ENCODE measurements at regions not wholly inside any gene's neighbourhood (a gene's known extent, or its start where the extent isn't known, plus 50 kb on each side); places are given as distances from the start of the nearest gene placed in this dataset.

DNA sequence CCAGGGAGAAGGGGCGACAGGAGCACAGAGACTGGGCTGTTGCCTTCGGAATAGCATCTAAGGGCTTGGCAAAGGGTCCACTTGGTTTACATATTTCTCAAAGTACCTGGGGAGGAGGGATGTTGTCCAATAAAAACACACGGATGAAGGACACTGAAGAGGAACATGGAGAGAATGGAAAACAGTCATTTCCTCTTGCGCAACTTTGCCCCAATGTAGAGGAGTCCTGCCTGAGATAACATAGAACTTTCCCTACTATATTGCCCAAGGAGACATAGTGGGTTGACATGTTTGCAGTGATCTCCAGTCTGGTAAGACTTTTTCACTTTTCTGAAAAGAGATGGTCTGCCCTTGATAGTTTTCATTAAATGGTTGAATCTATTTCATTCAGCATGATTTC lies 468.8 kb upstream of the SUCLG2 start:
- H3K4me1 Mint-ChIP-seq (ENCODE audit: low read depth, unreplicated experiment): no peaks in the 10 kb centered on the region
- H3K36me3 Mint-ChIP-seq (ENCODE audit: unreplicated experiment): no peaks in the 10 kb centered on the region
- peaks cover 3% of the 10 kb centered on the region for H3K27me3 Mint-ChIP-seq (ENCODE audit: unreplicated experiment)
- H3K4me3 Mint-ChIP-seq (ENCODE audit: unreplicated experiment): no peak overlapping the region
- TF ChIP-seq, protein P1, sequence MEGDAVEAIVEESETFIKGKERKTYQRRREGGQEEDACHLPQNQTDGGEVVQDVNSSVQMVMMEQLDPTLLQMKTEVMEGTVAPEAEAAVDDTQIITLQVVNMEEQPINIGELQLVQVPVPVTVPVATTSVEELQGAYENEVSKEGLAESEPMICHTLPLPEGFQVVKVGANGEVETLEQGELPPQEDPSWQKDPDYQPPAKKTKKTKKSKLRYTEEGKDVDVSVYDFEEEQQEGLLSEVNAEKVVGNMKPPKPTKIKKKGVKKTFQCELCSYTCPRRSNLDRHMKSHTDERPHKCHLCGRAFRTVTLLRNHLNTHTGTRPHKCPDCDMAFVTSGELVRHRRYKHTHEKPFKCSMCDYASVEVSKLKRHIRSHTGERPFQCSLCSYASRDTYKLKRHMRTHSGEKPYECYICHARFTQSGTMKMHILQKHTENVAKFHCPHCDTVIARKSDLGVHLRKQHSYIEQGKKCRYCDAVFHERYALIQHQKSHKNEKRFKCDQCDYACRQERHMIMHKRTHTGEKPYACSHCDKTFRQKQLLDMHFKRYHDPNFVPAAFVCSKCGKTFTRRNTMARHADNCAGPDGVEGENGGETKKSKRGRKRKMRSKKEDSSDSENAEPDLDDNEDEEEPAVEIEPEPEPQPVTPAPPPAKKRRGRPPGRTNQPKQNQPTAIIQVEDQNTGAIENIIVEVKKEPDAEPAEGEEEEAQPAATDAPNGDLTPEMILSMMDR (IDR thresholded peaks at IDR 0.05; ENCODE audit: partially characterized antibody, unreplicated experiment): no peak
- H3K27ac Mint-ChIP-seq (ENCODE audit: unreplicated experiment): no peak overlapping the region
- H3K9me3 Mint-ChIP-seq (ENCODE audit: unreplicated experiment): no peaks in the 10 kb centered on the region
- no peak for DNase-seq

DNA sequence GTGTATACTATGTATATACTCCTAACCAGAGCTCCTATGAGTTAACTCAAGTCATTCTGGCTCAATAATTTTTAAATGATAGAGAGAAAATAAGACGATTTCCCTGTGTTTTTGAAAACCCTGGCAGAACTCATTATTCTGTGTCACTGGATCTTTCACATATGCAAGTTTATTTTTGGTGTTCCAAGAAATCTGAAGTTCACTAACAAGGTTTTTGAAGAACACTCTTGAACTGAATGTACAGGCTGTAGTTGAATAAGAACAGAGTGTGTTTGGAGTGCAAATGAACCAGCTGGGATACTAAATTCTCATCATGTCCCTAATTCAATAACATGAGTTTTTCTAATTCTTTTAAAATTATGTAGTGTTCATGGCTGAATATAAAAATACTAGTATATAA lies 466.9 kb upstream of the SUCLG2 start:
- no peaks in the 10 kb centered on the region for H3K36me3 Mint-ChIP-seq (ENCODE audit: unreplicated experiment)
- TF ChIP-seq, protein P1 (IDR thresholded peaks at IDR 0.05; ENCODE audit: partially characterized antibody, unreplicated experiment): no peak
- no peaks in the 10 kb centered on the region for H3K4me1 Mint-ChIP-seq (ENCODE audit: low read depth, unreplicated experiment)
- H3K4me3 Mint-ChIP-seq (ENCODE audit: unreplicated experiment): no peak overlapping the region
- H3K27ac Mint-ChIP-seq (ENCODE audit: unreplicated experiment): no peak overlapping the region
- DNase-seq: no peak
- no peaks in the 10 kb centered on the region for H3K9me3 Mint-ChIP-seq (ENCODE audit: unreplicated experiment)
- no peaks in the 10 kb centered on the region for H3K27me3 Mint-ChIP-seq (ENCODE audit: unreplicated experiment)

DNA sequence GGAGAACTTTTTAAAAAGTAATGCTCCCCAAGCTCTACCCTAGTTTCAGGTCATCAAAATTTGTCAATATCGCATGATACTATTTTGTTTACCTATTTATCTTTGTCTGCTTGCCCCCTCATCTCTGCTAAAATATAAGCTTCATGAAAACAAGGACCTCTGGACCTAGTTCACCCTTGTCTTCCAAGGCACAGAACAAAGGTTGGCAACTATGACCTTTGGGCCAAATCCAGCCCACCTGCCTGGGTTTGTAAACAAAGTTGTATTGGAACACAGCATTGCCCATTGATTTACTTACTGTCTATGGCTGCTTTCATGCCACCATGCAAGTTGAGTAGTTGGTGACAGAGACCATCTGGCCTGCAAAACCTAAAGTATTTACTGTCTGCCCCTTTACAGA lies 462.2 kb upstream of the SUCLG2 start:
- Mint-ChIP-seq H3K9me3 (ENCODE audit: unreplicated experiment) (no peaks in the 10 kb centered on the region), H3K27me3 (ENCODE audit: unreplicated experiment) (no peaks in the 10 kb centered on the region), H3K4me3 (ENCODE audit: unreplicated experiment) (no peak overlapping the region), H3K4me1 (ENCODE audit: low read depth, unreplicated experiment) (no peaks in the 10 kb centered on the region), H3K36me3 (ENCODE audit: unreplicated experiment) (no peaks in the 10 kb centered on the region), H3K27ac (ENCODE audit: unreplicated experiment) (no peak overlapping the region)
- TF ChIP-seq, protein P1 (IDR thresholded peaks at IDR 0.05; ENCODE audit: partially characterized antibody, unreplicated experiment): no peak
- DNase-seq: no peak

GRCh38 chr3:68103811-68104210 lies 449.4 kb upstream of the SUCLG2 start:
- H3K4me3 Mint-ChIP-seq (ENCODE audit: unreplicated experiment): no peak overlapping the region
- H3K27me3 Mint-ChIP-seq (ENCODE audit: unreplicated experiment): no peaks in the 10 kb centered on the region
- no peak overlapping the region for H3K27ac Mint-ChIP-seq (ENCODE audit: unreplicated experiment)
- no peaks in the 10 kb centered on the region for H3K9me3 Mint-ChIP-seq (ENCODE audit: unreplicated experiment)
- H3K4me1 Mint-ChIP-seq (ENCODE audit: low read depth, unreplicated experiment): no peaks in the 10 kb centered on the region
- no peaks in the 10 kb centered on the region for H3K36me3 Mint-ChIP-seq (ENCODE audit: unreplicated experiment)
- TF ChIP-seq, protein P1 (IDR thresholded peaks at IDR 0.05; ENCODE audit: partially characterized antibody, unreplicated experiment): no peak
- DNase-seq: no peak

DNA sequence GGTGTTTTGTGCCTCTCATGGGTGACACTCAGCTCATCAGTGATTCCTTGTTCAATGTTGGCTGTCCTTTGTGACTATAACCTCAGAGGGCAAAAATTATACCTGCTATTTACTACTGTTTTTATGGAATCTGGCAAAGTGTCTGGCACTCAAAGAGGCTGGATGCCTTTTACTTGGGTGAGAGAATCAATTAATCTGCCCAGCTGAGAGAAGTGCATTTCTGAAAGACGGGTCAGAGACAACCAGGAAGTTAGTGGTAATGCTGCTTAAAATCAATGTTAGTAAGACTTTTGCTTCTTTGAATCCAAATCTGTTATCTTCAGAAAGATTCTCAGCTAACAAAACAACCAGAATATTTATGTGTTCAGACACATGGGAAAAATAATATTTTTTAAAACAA lies 436.2 kb upstream of the SUCLG2 start:
- Mint-ChIP-seq H3K27ac (ENCODE audit: unreplicated experiment) (no peak overlapping the region), H3K4me1 (ENCODE audit: low read depth, unreplicated experiment) (no peaks in the 10 kb centered on the region)

More for the DNA sequence above, 436.2 kb upstream of the SUCLG2 start:
- no peak overlapping the region for H3K4me3 Mint-ChIP-seq (ENCODE audit: unreplicated experiment)
- TF ChIP-seq, protein P1 (IDR thresholded peaks at IDR 0.05; ENCODE audit: partially characterized antibody, unreplicated experiment): no peak
- H3K27me3 Mint-ChIP-seq (ENCODE audit: unreplicated experiment): no peaks in the 10 kb centered on the region
- DNase-seq: no peak
- H3K9me3 Mint-ChIP-seq (ENCODE audit: unreplicated experiment): no peaks in the 10 kb centered on the region
- no peaks in the 10 kb centered on the region for H3K36me3 Mint-ChIP-seq (ENCODE audit: unreplicated experiment)
